ENCODE measurements at regions not wholly inside any gene's neighbourhood (a gene's known extent, or its start where the extent isn't known, plus 50 kb on each side); places are given as distances from the start of the nearest gene placed in this dataset.
"Not testable (repeated sequence)": the region's sequence is repeated elsewhere in the genome, so short reads cannot be mapped to it uniquely, and the experiment has no call there.

GRCh38 chr2:104976603-104977120 lies 61.2 kb upstream of the MRPS9 start:
- H4K20me1 ChIP-seq (ENCODE audit: low read depth), result no peaks in the 10 kb centered on the region
- no peak overlapping the region for H3K4me3 ChIP-seq
- Mint-ChIP-seq H3K4me3 (no peak overlapping the region), H3K27ac (no peak overlapping the region), H3K27me3 (ENCODE audit: insufficient read depth, low read depth) (peaks cover 2% of the 10 kb centered on the region), H3K4me1 (no peaks in the 10 kb centered on the region), H3K36me3 (no peaks in the 10 kb centered on the region), H3K9me3 (peaks cover 2% of the 10 kb centered on the region)
- TF ChIP-seq CTCF (IDR thresholded peaks at IDR 0.05), result peak; percentile 24
- TF ChIP-seq EZH2 (IDR thresholded peaks at IDR 0.05), result no peak
- no peak for DNase-seq (ENCODE audit: low spot score)
- H2AFZ ChIP-seq (replicated peaks), result peak overlapping the region; percentile 76
- no peak overlapping the region for H3K27ac ChIP-seq
- no peaks in the 10 kb centered on the region for H3K4me1 ChIP-seq
- no peak overlapping the region for H3K9ac ChIP-seq
- no peak overlapping the region for H3K4me2 ChIP-seq
- no peaks in the 10 kb centered on the region for H3K36me3 ChIP-seq
- no peaks in the 10 kb centered on the region for H3K9me3 ChIP-seq (ENCODE audit: low read depth)
- no peaks in the 10 kb centered on the region for H3K27me3 ChIP-seq
- no peaks in the 10 kb centered on the region for H3K79me2 ChIP-seq (ENCODE audit: low read depth)
- no peaks in the 10 kb centered on the region for H3F3A ChIP-seq (ENCODE audit: low read depth)

- no peaks in the 10 kb centered on the region for H3K27me3 ChIP-seq
- TF ChIP-seq EZH2phosphoT487 (IDR thresholded peaks at IDR 0.05), result no peak
- no peak overlapping the region for H2AFZ ChIP-seq (replicated peaks)
- no peak overlapping the region for H3K27ac ChIP-seq
- no peaks in the 10 kb centered on the region for H3K36me3 ChIP-seq
- no peak overlapping the region for H3K4me3 Mint-ChIP-seq
- DNase-seq (ENCODE audit: low spot score), result no peak
- H3K27me3 Mint-ChIP-seq (ENCODE audit: insufficient read depth, low read depth), result peaks cover 2% of the 10 kb centered on the region
- H3K9ac ChIP-seq, result no peak overlapping the region
- H3K9me3 Mint-ChIP-seq, result peaks cover 2% of the 10 kb centered on the region
- H3K4me1 Mint-ChIP-seq, result no peaks in the 10 kb centered on the region
- H3K4me3 ChIP-seq, result no peak overlapping the region
- H3K4me2 ChIP-seq, result no peak overlapping the region
- H3K79me2 ChIP-seq (ENCODE audit: low read depth), result no peaks in the 10 kb centered on the region
- H3K4me1 ChIP-seq, result no peaks in the 10 kb centered on the region
- H3K27ac Mint-ChIP-seq, result no peak overlapping the region
- no peaks in the 10 kb centered on the region for H4K20me1 ChIP-seq (ENCODE audit: low read depth)
- H3K36me3 Mint-ChIP-seq, result no peaks in the 10 kb centered on the region
- H3K9me3 ChIP-seq (ENCODE audit: low read depth), result no peaks in the 10 kb centered on the region
- no peaks in the 10 kb centered on the region for H3F3A ChIP-seq (ENCODE audit: low read depth)
Measured at GRCh38 chr2:104977958-104978357, 59.9 kb upstream of the MRPS9 start.

GRCh38 chr2:104979786-104980185 lies 58.1 kb upstream of the MRPS9 start:
- H3K4me2 ChIP-seq; H3K4me1 Mint-ChIP-seq; H3K36me3 ChIP-seq; H3K9me3 Mint-ChIP-seq; H3K27me3 ChIP-seq; DNase-seq (ENCODE audit: low spot score); H3K79me2 ChIP-seq (ENCODE audit: low read depth); H3K36me3 Mint-ChIP-seq; H3K4me3 Mint-ChIP-seq; H3K27ac Mint-ChIP-seq; H3F3A ChIP-seq (ENCODE audit: low read depth); H3K9me3 ChIP-seq (ENCODE audit: low read depth); H3K27ac ChIP-seq; H3K27me3 Mint-ChIP-seq (ENCODE audit: insufficient read depth, low read depth); H2AFZ ChIP-seq (replicated peaks); H3K4me3 ChIP-seq; H3K9ac ChIP-seq; H4K20me1 ChIP-seq (ENCODE audit: low read depth); H3K4me1 ChIP-seq: not testable (repeated sequence)

GRCh38 chr2:104982111-104982510 lies 55.8 kb upstream of the MRPS9 start:
- Mint-ChIP-seq H3K27me3 (ENCODE audit: insufficient read depth, low read depth) (peaks cover 2% of the 10 kb centered on the region), H3K9me3 (peaks cover 7% of the 10 kb centered on the region)

More at GRCh38 chr2:104982111-104982510, 55.8 kb upstream of the MRPS9 start:
- H4K20me1 ChIP-seq (ENCODE audit: low read depth), result no peaks in the 10 kb centered on the region
- H3K36me3 Mint-ChIP-seq, result no peaks in the 10 kb centered on the region
- H3K4me2 ChIP-seq, result no peak overlapping the region
- TF ChIP-seq EZH2 (IDR thresholded peaks at IDR 0.05), result no peak
- TF ChIP-seq CTCF (IDR thresholded peaks at IDR 0.05), result no peak
- TF ChIP-seq EZH2phosphoT487 (IDR thresholded peaks at IDR 0.05), result no peak
- no peaks in the 10 kb centered on the region for H3K9me3 ChIP-seq (ENCODE audit: low read depth)
- H3K4me1 Mint-ChIP-seq, result no peaks in the 10 kb centered on the region
- no peak overlapping the region for H3K27ac ChIP-seq
- no peak overlapping the region for H2AFZ ChIP-seq (replicated peaks)
- no peaks in the 10 kb centered on the region for H3K79me2 ChIP-seq (ENCODE audit: low read depth)
- DNase-seq (ENCODE audit: low spot score), result no peak
- no peak overlapping the region for H3K4me3 Mint-ChIP-seq
- no peak overlapping the region for H3K27ac Mint-ChIP-seq
- H3K9ac ChIP-seq, result no peak overlapping the region
- no peak overlapping the region for H3K4me3 ChIP-seq
- no peaks in the 10 kb centered on the region for H3K4me1 ChIP-seq
- H3K36me3 ChIP-seq, result no peaks in the 10 kb centered on the region
- no peaks in the 10 kb centered on the region for H3K27me3 ChIP-seq
- H3F3A ChIP-seq (ENCODE audit: low read depth), result no peaks in the 10 kb centered on the region
